H9 (cell line): ENCODE measurements at regions not wholly inside any gene's neighbourhood (a gene's known extent, or its start where the extent isn't known, plus 50 kb on each side); places are given as distances from the start of the nearest gene placed in this dataset.

Experiments
- DNase-seq: peaks from one replicate; pipeline ENCODE4 v3.0.0-alpha.2; 2017
- H2AFZ ChIP-seq: one replicate; pipeline ENCODE4 v1.6.1; 2013; ENCODE audit warnings: mild to moderate bottlenecking, low read length, control low read depth, moderate library complexity
- H2AK5ac ChIP-seq: 2 replicates; pipeline ENCODE4 v1.6.1; 2013; ENCODE audit warnings: low read length, control low read depth, mixed read lengths; ENCODE audit not compliant: insufficient read length
- H2BK120ac ChIP-seq: one replicate; pipeline ENCODE4 v1.6.1; 2013; ENCODE audit warnings: low read depth, mild to moderate bottlenecking, low read length, control low read depth, inconsistent platforms; ENCODE audit not compliant: poor library complexity, severe bottlenecking
- H2BK12ac ChIP-seq: 2 replicates; pipeline ENCODE4 v1.6.1; 2013; ENCODE audit warnings: low read length, control low read depth, mixed read lengths, low read depth; ENCODE audit not compliant: insufficient read length
- H2BK15ac ChIP-seq: 2 replicates; pipeline ENCODE4 v1.6.1; 2013; ENCODE audit warnings: low read depth, low read length, control low read depth
- H2BK20ac ChIP-seq: one replicate; pipeline ENCODE4 v1.6.1; 2013; ENCODE audit warnings: low read depth, mild to moderate bottlenecking, low read length, control low read depth, inconsistent platforms; ENCODE audit not compliant: poor library complexity, severe bottlenecking
- H2BK5ac ChIP-seq: 2 replicates; pipeline ENCODE4 v1.6.1; 2013; ENCODE audit warnings: low read length, control low read depth, mixed read lengths; ENCODE audit not compliant: insufficient read length
- H3K14ac ChIP-seq: 2 replicates; pipeline ENCODE4 v1.6.1; 2013; ENCODE audit warnings: low read length, control low read depth; ENCODE audit not compliant: insufficient read depth
- H3K18ac ChIP-seq: 2 replicates; pipeline ENCODE4 v1.6.1; 2013; ENCODE audit warnings: low read depth, mild to moderate bottlenecking, mixed read lengths, low read length, control low read depth; ENCODE audit not compliant: insufficient read length
- H3K23ac ChIP-seq: 2 replicates; pipeline ENCODE4 v1.6.1; 2013; ENCODE audit warnings: low read length, control low read depth, mixed read lengths, low read depth; ENCODE audit not compliant: insufficient read length
- H3K23me2 ChIP-seq: 2 replicates; pipeline ENCODE4 v1.6.1; 2013; ENCODE audit warnings: low read depth, mild to moderate bottlenecking, mixed read lengths, low read length, control low read depth; ENCODE audit not compliant: insufficient read length, poor library complexity, severe bottlenecking
- H3K27ac ChIP-seq: 2 replicates; pipeline ENCODE4 v1.5.1; 2013; ENCODE audit warnings: low read length, control low read depth, mixed read lengths, low read depth; ENCODE audit not compliant: insufficient read length
- H3K27me3 ChIP-seq: 2 replicates; pipeline ENCODE4 v1.6.1; 2013; ENCODE audit warnings: low read length, control low read depth, inconsistent platforms; ENCODE audit not compliant: insufficient read depth
- H3K4ac ChIP-seq: 2 replicates; pipeline ENCODE4 v1.6.1; 2013; ENCODE audit warnings: low read depth, mild to moderate bottlenecking, control low read depth, inconsistent platforms, low read length, moderate library complexity
- H3K4me1 ChIP-seq: 2 replicates; pipeline ENCODE4 v1.6.1; 2013; ENCODE audit warnings: low read length, control low read depth, inconsistent platforms; ENCODE audit not compliant: insufficient read depth
- H3K4me2 ChIP-seq: 2 replicates; pipeline ENCODE4 v1.6.1; 2013; ENCODE audit warnings: low read length, control low read depth, mixed read lengths; ENCODE audit not compliant: insufficient read length, insufficient read depth
- H3K56ac ChIP-seq: 2 replicates; pipeline ENCODE4 v1.6.1; 2013; ENCODE audit warnings: low read depth, mild to moderate bottlenecking, mixed read lengths, low read length, control low read depth; ENCODE audit not compliant: insufficient read length
- H3K79me1 ChIP-seq: 2 replicates; pipeline ENCODE4 v1.6.1; 2013; ENCODE audit warnings: low read depth, mild to moderate bottlenecking, moderate library complexity, low read length, control low read depth, inconsistent platforms; ENCODE audit not compliant: insufficient read depth, poor library complexity, severe bottlenecking
- H3K79me2 ChIP-seq: 2 replicates; pipeline ENCODE4 v1.6.1; 2013; ENCODE audit warnings: low read length, control low read depth, inconsistent platforms; ENCODE audit not compliant: insufficient read depth
- H3K9ac ChIP-seq: 2 replicates; pipeline ENCODE4 v1.6.1; 2013; ENCODE audit warnings: low read length, control low read depth, mixed read lengths; ENCODE audit not compliant: insufficient read length; ENCODE audit errors: extremely low read depth
- H3K9me3 ChIP-seq: one replicate; pipeline ENCODE4 v1.6.1; 2013; ENCODE audit warnings: low read depth, low read length, inconsistent platforms; ENCODE audit not compliant: control insufficient read depth
- H3T11ph ChIP-seq: one replicate; pipeline ENCODE4 v1.6.1; 2013; ENCODE audit warnings: mild to moderate bottlenecking, low read length, control low read depth, inconsistent platforms
- H4K20me1 ChIP-seq: one replicate; pipeline ENCODE4 v1.6.1; 2013; ENCODE audit not compliant: control insufficient read depth, insufficient read length, insufficient read depth
- H4K5ac ChIP-seq: 2 replicates; pipeline ENCODE4 v1.6.1; 2013; ENCODE audit warnings: low read depth, mild to moderate bottlenecking, mixed read lengths, low read length, control low read depth; ENCODE audit not compliant: insufficient read length
- H4K8ac ChIP-seq: replicated peaks from 2 replicates; pipeline ENCODE4 v1.6.1; 2013; ENCODE audit warnings: low read length, control low read depth, mixed read lengths, low read depth; ENCODE audit not compliant: insufficient read length
- H4K91ac ChIP-seq: 2 replicates; pipeline ENCODE4 v1.6.1; 2013; ENCODE audit warnings: low read depth, mild to moderate bottlenecking, moderate library complexity, mixed read lengths, low read length, control low read depth; ENCODE audit not compliant: insufficient read length
- H3K27ac Mint-ChIP-seq, 3 experiments: 2 replicates in 2 of 3; 3 replicates in 1 of 3; pipeline ENCODE4 v1.8.0; 2020 to 2021; ENCODE audit warnings: mixed read lengths in 3 of 3, mild to moderate bottlenecking in 1 of 3, moderate library complexity in 1 of 3
- H3K27me3 Mint-ChIP-seq: 2 replicates; pipeline ENCODE4 v1.8.0; 2021; ENCODE audit warnings: low read depth, mild to moderate bottlenecking, moderate library complexity, mixed read lengths
- H3K36me3 Mint-ChIP-seq, 3 experiments: 2 replicates in 2 of 3; 3 replicates in 1 of 3; pipeline ENCODE4 v1.8.0; 2020 to 2021; ENCODE audit warnings: low read depth in 3 of 3, mixed read lengths in 3 of 3; ENCODE audit not compliant: insufficient read depth in 1 of 3
- H3K4me1 Mint-ChIP-seq, 2 experiments: 2 replicates each; pipeline ENCODE4 v1.8.0; 2020; ENCODE audit warnings: mixed read lengths in 2 of 2
- H3K4me3 Mint-ChIP-seq, 2 experiments: 2 replicates in 1 of 2; 3 replicates in 1 of 2; pipeline ENCODE4 v1.8.0; 2020 to 2021; ENCODE audit warnings: mild to moderate bottlenecking in 2 of 2, mixed read lengths in 2 of 2, moderate library complexity in 1 of 2
- H3K9me3 Mint-ChIP-seq, 2 experiments: 2 replicates in 1 of 2; 3 replicates in 1 of 2; pipeline ENCODE4 v1.8.0; 2020; ENCODE audit warnings: mild to moderate bottlenecking in 2 of 2, mixed read lengths in 2 of 2, moderate library complexity in 1 of 2
- WGBS: extraction: QIAGEN DNeasy Blood & Tissue Kit; methylation state at CpG from one replicate; pipeline ENCODE4 v1.1.7; 2013; ENCODE audit warnings: missing lambda C conversion rate, low lambda C conversion rate, mixed read lengths; ENCODE audit not compliant: insufficient read length; ENCODE audit errors: extremely low coverage; 5-methylcytosine and 5-hydroxymethylcytosine counted together
- TF ChIP-seq, protein P1 (sequence below): fragments of 200-600 bp; sonication (generic); conservative IDR thresholded peaks from 3 replicates; pipeline ENCODE4 v1.8.0; 2021; ENCODE audit warnings: antibody characterized with exemption, mild to moderate bottlenecking

DNA sequence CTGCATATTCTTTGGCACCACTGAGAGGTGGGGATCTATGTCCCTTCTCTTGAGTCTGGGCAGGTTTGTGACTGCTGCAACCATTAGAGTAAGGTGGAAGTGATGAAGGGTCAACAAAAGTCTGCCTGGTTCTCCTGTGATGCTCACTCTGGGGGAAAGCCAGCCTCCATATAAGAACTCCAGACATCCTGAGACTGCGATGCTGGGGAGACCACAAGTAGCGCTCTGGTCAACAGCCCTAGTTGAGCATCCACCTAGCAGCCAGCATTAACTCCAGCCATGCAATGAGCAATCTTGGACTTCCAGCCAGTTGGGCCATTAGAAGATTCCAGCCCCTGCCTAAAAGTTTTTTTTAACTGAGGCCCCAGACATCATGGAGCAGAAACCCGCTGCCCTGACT is 62.8 kb downstream of the SCN11A start:
- Histone ChIP-seq H2BK15ac (no peak overlapping the region), H3K23me2 (no peaks in the 10 kb centered on the region), H3K9me3 (no peaks in the 10 kb centered on the region), H4K91ac (no peak overlapping the region), H4K20me1 (no peaks in the 10 kb centered on the region), H4K5ac (no peak overlapping the region), H2BK5ac (no peak overlapping the region), H2AK5ac (no peak overlapping the region), H3K14ac (no peak overlapping the region), H3K4me2 (no peak overlapping the region), H3K79me1 (no peaks in the 10 kb centered on the region), H3K4ac (no peak overlapping the region), H2BK20ac (no peak overlapping the region), H4K8ac (no peak overlapping the region), H2BK120ac (no peak overlapping the region), H3K18ac (no peak overlapping the region), H3K27ac (no peak overlapping the region), H2AFZ (no peak overlapping the region), H3K23ac (no peak overlapping the region), H3K9ac (no peak overlapping the region), H3T11ph (no peak overlapping the region), H3K27me3 (no peaks in the 10 kb centered on the region), H3K56ac (no peak overlapping the region), H2BK12ac (no peak overlapping the region), H3K79me2 (no peaks in the 10 kb centered on the region), H3K4me1 (peaks cover 3% of the 10 kb centered on the region; the same call in 1 of the 2 replicates)
- Mint-ChIP-seq H3K4me3 (no peak overlapping the region), H3K27ac (no peak overlapping the region), H3K4me1 (peaks cover 24 to 26% of the 10 kb centered on the region in 2 experiments), H3K36me3 (peaks cover 0 to 7% (median 0%) of the 10 kb centered on the region in 3 experiments; a peak in 1 of 7 replicates), H3K9me3 (peaks cover 0 to 3% of the 10 kb centered on the region in 2 experiments; a peak in 3 of 5 replicates), H3K27me3 (peaks cover 2% of the 10 kb centered on the region; the same call in 1 of the 2 replicates)
- DNase-seq, result no peak
- TF ChIP-seq, protein P1, sequence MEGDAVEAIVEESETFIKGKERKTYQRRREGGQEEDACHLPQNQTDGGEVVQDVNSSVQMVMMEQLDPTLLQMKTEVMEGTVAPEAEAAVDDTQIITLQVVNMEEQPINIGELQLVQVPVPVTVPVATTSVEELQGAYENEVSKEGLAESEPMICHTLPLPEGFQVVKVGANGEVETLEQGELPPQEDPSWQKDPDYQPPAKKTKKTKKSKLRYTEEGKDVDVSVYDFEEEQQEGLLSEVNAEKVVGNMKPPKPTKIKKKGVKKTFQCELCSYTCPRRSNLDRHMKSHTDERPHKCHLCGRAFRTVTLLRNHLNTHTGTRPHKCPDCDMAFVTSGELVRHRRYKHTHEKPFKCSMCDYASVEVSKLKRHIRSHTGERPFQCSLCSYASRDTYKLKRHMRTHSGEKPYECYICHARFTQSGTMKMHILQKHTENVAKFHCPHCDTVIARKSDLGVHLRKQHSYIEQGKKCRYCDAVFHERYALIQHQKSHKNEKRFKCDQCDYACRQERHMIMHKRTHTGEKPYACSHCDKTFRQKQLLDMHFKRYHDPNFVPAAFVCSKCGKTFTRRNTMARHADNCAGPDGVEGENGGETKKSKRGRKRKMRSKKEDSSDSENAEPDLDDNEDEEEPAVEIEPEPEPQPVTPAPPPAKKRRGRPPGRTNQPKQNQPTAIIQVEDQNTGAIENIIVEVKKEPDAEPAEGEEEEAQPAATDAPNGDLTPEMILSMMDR, result no peak
- WGBS, result no CpG with 5 or more reads among the region's 3 CpGs
